HepG2 (cell line): ENCODE measurements at regions not wholly inside any gene's neighbourhood (a gene's known extent, or its start where the extent isn't known, plus 50 kb on each side); places are given as distances from the start of the nearest gene placed in this dataset.

ENCODE experiments used
- ATAC-seq: fragments of 200-7000 bp; cut with Tn5 transposase; 3 replicates; pipeline ENCODE4 v1.9.1; 2020; ENCODE audit warnings: mild to moderate bottlenecking, moderate library complexity
- BruUV-seq: library from RNA; stranded (reverse); fragments of 400-500 nt; replicated peaks from 2 replicates; lab custom pipeline; 2021; lab: Mats Ljungman, UMichigan
- CTCF ChIA-PET: fragments of 300-600 bp; formaldehyde crosslinking; extraction: SDS; loops from one replicate; lab custom pipeline; 2021; ENCODE audit warnings: low total read pairs, inconsistent platforms, low intra/inter-chr PET ratio; lab: Yijun Ruan, JAX
- POLR2A ChIA-PET: fragments of 350-600 bp; sonication (Branson Sonifier 250); formaldehyde crosslinking; loops from one replicate; lab custom pipeline; 2020; ENCODE audit warnings: antibody characterized with exemption, inconsistent platforms; lab: Yijun Ruan, JAX
- DNase-seq: peaks from one replicate; pipeline ENCODE4 v3.0.0-alpha.2; 2015; ENCODE audit warnings: low spot score
- FAIRE-seq: peaks from 3 replicates; lab custom pipeline; 2011; peaks lifted over from hg19 to GRCh38; lab: Jason Lieb, UNC
- H2AFZ ChIP-seq: one replicate; pipeline ENCODE4 v1.6.1; 2011; ENCODE audit warnings: low read length, inconsistent platforms
- H3K27ac ChIP-seq: fragments of 300-600 bp; 3 replicates; pipeline ENCODE4 v1.8.0; 2011; ENCODE audit warnings: mixed run types, mild to moderate bottlenecking, mixed read lengths, low read length, inconsistent platforms; ENCODE audit not compliant: insufficient read depth; ENCODE audit errors: extremely low read length
- H3K27me3 ChIP-seq, 2 experiments: fragments of 200-600 bp in 1 of 2; 2 replicates in 1 of 2; 3 replicates in 1 of 2; pipeline versions ENCODE4 v1.6.0 to v1.8.0; 2011; ENCODE audit warnings: low read length in 2 of 2, mild to moderate bottlenecking in 2 of 2, moderate library complexity in 2 of 2, inconsistent platforms in 1 of 2; ENCODE audit not compliant: insufficient read depth in 2 of 2, control insufficient read depth in 1 of 2
- H3K36me3 ChIP-seq, 2 experiments: fragments of 200-600 bp in 1 of 2; replicated peaks in 1 of 2; 2 replicates in 1 of 2; 3 replicates in 1 of 2; pipeline versions ENCODE4 v1.5.1 to v1.8.0; 2011; ENCODE audit warnings: low read length in 2 of 2, inconsistent platforms in 1 of 2; ENCODE audit not compliant: insufficient read depth in 2 of 2, control insufficient read depth in 1 of 2
- H3K4me1 ChIP-seq: 2 replicates; pipeline ENCODE4 v1.5.1; 2012; ENCODE audit warnings: low read length, inconsistent platforms; ENCODE audit not compliant: insufficient read depth
- H3K4me2 ChIP-seq: 2 replicates; pipeline ENCODE4 v1.6.0; 2011; ENCODE audit warnings: low read depth, low read length, inconsistent platforms
- H3K4me3 ChIP-seq, 3 experiments: fragments of 200-600 bp in 1 of 3; sonication (generic), shearing (Covaris generic) in 1 of 3; replicated peaks in 1 of 3; 2 replicates each; pipeline ENCODE4 v1.5.1; 2011 to 2016; ENCODE audit warnings: low read length in 3 of 3, inconsistent platforms in 2 of 3, low read depth in 2 of 3, mild to moderate bottlenecking in 2 of 3, control low read depth in 1 of 3, mixed read lengths in 1 of 3; ENCODE audit not compliant: insufficient read depth in 1 of 3
- H3K79me2 ChIP-seq: one replicate; pipeline ENCODE4 v1.6.1; 2011; ENCODE audit warnings: low read length, inconsistent platforms; ENCODE audit not compliant: insufficient read depth
- H3K9ac ChIP-seq: 2 replicates; pipeline ENCODE4 v1.6.0; 2011; ENCODE audit warnings: mild to moderate bottlenecking, low read depth, low read length, inconsistent platforms; ENCODE audit not compliant: insufficient read depth
- H3K9me3 ChIP-seq: 2 replicates; pipeline ENCODE4 v1.5.1; 2012; ENCODE audit warnings: mild to moderate bottlenecking, low read length
- H4K20me1 ChIP-seq: 2 replicates; pipeline ENCODE4 v1.6.0; 2011; ENCODE audit warnings: inconsistent platforms, mild to moderate bottlenecking, low read length, moderate library complexity; ENCODE audit not compliant: insufficient read depth
- BRD4 ChIP-seq: sonication (generic); formaldehyde crosslinking; IDR thresholded peaks from 2 replicates; pipeline ENCODE4 v1.4.0; 2020; ENCODE audit warnings: missing genetic modification reagents
- FOXO4 ChIP-seq: sonication (generic); formaldehyde crosslinking; conservative IDR thresholded peaks from 2 replicates; pipeline ENCODE4 v1.8.1; 2023; ENCODE audit warnings: missing genetic modification reagents
- HNRNPL ChIP-seq: fragments of 200-400 bp; formaldehyde crosslinking; IDR thresholded peaks from 2 replicates; pipeline ENCODE4 v1.6.1; 2017; ENCODE audit warnings: mild to moderate bottlenecking, low read depth, low read length
- NKX3-1 ChIP-seq: sonication (generic); formaldehyde crosslinking; IDR thresholded peaks from 2 replicates; pipeline ENCODE4 v1.5.0; 2020; ENCODE audit warnings: missing genetic modification reagents
- POLR2A ChIP-seq, 2 experiments: IDR thresholded peaks; 2 replicates each; pipeline ENCODE4 v1.6.1; 2011; ENCODE audit warnings: low read depth in 2 of 2, low read length in 2 of 2, mild to moderate bottlenecking in 1 of 2, moderate library complexity in 1 of 2; ENCODE audit not compliant: insufficient read depth in 1 of 2
- RBM22 ChIP-seq: fragments of 200-400 bp; formaldehyde crosslinking; optimal IDR thresholded peaks from 2 replicates; pipeline ENCODE3; 2017; ENCODE audit warnings: mild to moderate bottlenecking, low read length, moderate library complexity
- SMAD3 ChIP-seq: sonication (generic); formaldehyde crosslinking; IDR thresholded peaks from 2 replicates; pipeline ENCODE4 v1.4.0; 2020; ENCODE audit warnings: missing genetic modification reagents
- SNAI1 ChIP-seq: sonication (generic); formaldehyde crosslinking; IDR thresholded peaks from 2 replicates; pipeline ENCODE4 v1.5.0; 2020; ENCODE audit warnings: mild to moderate bottlenecking, missing genetic modification reagents, borderline replicate concordance
- TEAD2 ChIP-seq: sonication (generic); formaldehyde crosslinking; IDR thresholded peaks from 2 replicates; pipeline ENCODE4 v1.9.0; 2021; ENCODE audit warnings: missing genetic modification reagents
- TERF1 ChIP-seq: sonication (generic); formaldehyde crosslinking; IDR thresholded peaks from 2 replicates; pipeline ENCODE4 v1.8.0; 2022; ENCODE audit warnings: mild to moderate bottlenecking, missing genetic modification reagents, moderate library complexity
- THAP8 ChIP-seq: sonication (generic); formaldehyde crosslinking; IDR thresholded peaks from 2 replicates; pipeline ENCODE4 v1.5.1; 2020; ENCODE audit warnings: missing genetic modification reagents, mild to moderate bottlenecking, borderline replicate concordance
- ZFP90 ChIP-seq: sonication (generic); formaldehyde crosslinking; IDR thresholded peaks from 2 replicates; pipeline ENCODE4 v1.8.0; 2022; ENCODE audit warnings: missing genetic modification reagents, mild to moderate bottlenecking, inconsistent platforms, borderline replicate concordance
- ZNF331 ChIP-seq: sonication (generic); formaldehyde crosslinking; IDR thresholded peaks from 2 replicates; pipeline ENCODE4 v1.4.0; 2020; ENCODE audit warnings: missing genetic modification reagents
- ZNF335 ChIP-seq: sonication (generic); formaldehyde crosslinking; IDR thresholded peaks from 2 replicates; pipeline ENCODE4 v1.4.0; 2020; ENCODE audit warnings: missing genetic modification reagents
- ZNF441 ChIP-seq: sonication (generic); formaldehyde crosslinking; IDR thresholded peaks from 2 replicates; pipeline ENCODE4 v1.7.0; 2021; ENCODE audit warnings: missing genetic modification reagents, borderline replicate concordance
- ZNF597 ChIP-seq: sonication (generic); formaldehyde crosslinking; IDR thresholded peaks from 2 replicates; pipeline ENCODE4 v1.5.0; 2020; ENCODE audit warnings: missing genetic modification reagents
- ZNF724P ChIP-seq: sonication (generic); formaldehyde crosslinking; IDR thresholded peaks from 2 replicates; pipeline ENCODE4 v1.8.0; 2022; ENCODE audit warnings: missing genetic modification reagents, borderline replicate concordance
- ZNF792 ChIP-seq: IDR thresholded peaks from 2 replicates; pipeline ENCODE4 v1.6.1; 2016
- ZNF800 ChIP-seq: sonication (generic); formaldehyde crosslinking; IDR thresholded peaks from 2 replicates; pipeline ENCODE4 v1.4.0; 2020; ENCODE audit warnings: missing genetic modification reagents
- ZNF816 ChIP-seq: sonication (generic); formaldehyde crosslinking; IDR thresholded peaks from 2 replicates; pipeline ENCODE4 v1.8.0; 2022; ENCODE audit warnings: missing genetic modification reagents, mild to moderate bottlenecking, borderline replicate concordance
- in situ Hi-C: cut with HindIII; loops from 2 replicates; pipeline ENCODE4 v1.10.0; 2017; ENCODE audit warnings: low pct_unique_long_range_greater_than_20kb; ENCODE audit not compliant: extremely low pct_ligation_motif_present
- intact Hi-C: fragments of 100-400 bp; cut with micrococcal nuclease; formaldehyde crosslinking; loops from one replicate; pipeline ENCODE4 v1.10.0; 2022; ENCODE audit not compliant: unreplicated experiment

- H3K27ac ChIP-seq = no peak overlapping the region
- in situ Hi-C loops = no loop called here
- no TSS peak for BruUV-seq
These were observed 125.9 kb downstream of the PLK2 start for GRCh38 chr5:58334035-58334434.

More at GRCh38 chr5:58334035-58334434, 125.9 kb downstream of the PLK2 start:
- FAIRE-seq = no peak
- no peak for ATAC-seq
- no peaks in the 10 kb centered on the region for H3K36me3 ChIP-seq
- no peak overlapping the region for H3K4me3 ChIP-seq
- POLR2A ChIA-PET = no interaction called here
- H3K9me3 ChIP-seq = no peaks in the 10 kb centered on the region
- TF ChIP-seq ZNF724P (CRISPR knock-in tag) (no peak), ZNF441 (CRISPR knock-in tag) (no peak), ZNF800 (CRISPR knock-in tag) (no peak), THAP8 (CRISPR knock-in tag) (no peak), TERF1 (no peak), NKX3-1 (no peak), ZNF331 (CRISPR knock-in tag) (no peak), BRD4 (no peak), ZNF816 (CRISPR knock-in tag) (no peak), FOXO4 (CRISPR knock-in tag) (no peak), SMAD3 (no peak), ZFP90 (CRISPR knock-in tag) (no peak), HNRNPL (no peak), TEAD2 (CRISPR knock-in tag) (no peak), ZNF335 (CRISPR knock-in tag) (no peak), RBM22 (no peak), SNAI1 (CRISPR knock-in tag) (no peak), POLR2A (IDR thresholded peaks at IDR 0.05; ENCODE audit: insufficient read depth in 1 of 2, low read depth in 2 of 2, low read length in 2 of 2) (no peak), ZNF792 (CRISPR knock-in tag) (no peak), ZNF597 (CRISPR knock-in tag) (no peak)
- TF ChIP-seq, all 625 proteins: peak for 0
- no peaks in the 10 kb centered on the region for H4K20me1 ChIP-seq
- intact Hi-C loops = no loop called here
- H3K9ac ChIP-seq = no peak overlapping the region
- CTCF ChIA-PET = no interaction called here
- no peaks in the 10 kb centered on the region for H3K27me3 ChIP-seq
- H3K4me1 ChIP-seq = no peaks in the 10 kb centered on the region
- H2AFZ ChIP-seq = no peak overlapping the region
- no peak overlapping the region for H3K4me2 ChIP-seq
- H3K79me2 ChIP-seq = no peaks in the 10 kb centered on the region
- DNase-seq = no peak
